ENCODE measurements at regions not wholly inside any gene's neighbourhood (a gene's known extent, or its start where the extent isn't known, plus 50 kb on each side); places are given as distances from the start of the nearest gene placed in this dataset.

- Histone ChIP-seq H3K9me3 (replicated peaks in 1 of 2; ENCODE audit: control insufficient read depth in 2 of 2, insufficient read depth in 1 of 2, low read depth in 1 of 2, low read length in 2 of 2) (no peaks in the 10 kb centered on the region), H2BK15ac (ENCODE audit: low read length) (no peak overlapping the region), H4K91ac (ENCODE audit: low read depth, low read length, poor library complexity) (no peak overlapping the region), H3K18ac (ENCODE audit: low read length) (no peak overlapping the region), H2BK120ac (ENCODE audit: low read depth, low read length) (no peak overlapping the region), H3K79me1 (ENCODE audit: low read depth, low read length) (no peaks in the 10 kb centered on the region), H3K27me3 (ENCODE audit: control insufficient read depth in 3 of 3, insufficient read depth in 3 of 3, low read depth in 1 of 3, low read length in 3 of 3) (peaks cover 0 to 17% (median 0%) of the 10 kb centered on the region in 3 experiments), H3K23ac (ENCODE audit: low read depth, low read length, poor library complexity) (no peak overlapping the region), H3K4me1 (ENCODE audit: control insufficient read depth in 2 of 2, insufficient read depth in 1 of 2, low read depth in 1 of 2, low read length in 2 of 2) (no peaks in the 10 kb centered on the region), H4K8ac (ENCODE audit: low read depth, low read length) (no peak overlapping the region), H3K9ac (ENCODE audit: low read depth, low read length, poor library complexity) (no peak overlapping the region), H2BK12ac (ENCODE audit: low read length) (no peak overlapping the region), H3K36me3 (replicated peaks in 1 of 2; ENCODE audit: control insufficient read depth in 2 of 2, insufficient read depth in 2 of 2, low read length in 2 of 2) (no peaks in the 10 kb centered on the region), H2BK5ac (ENCODE audit: low read length) (no peak overlapping the region), H3K14ac (ENCODE audit: low read length) (no peak overlapping the region), H3K4me3 (ENCODE audit: low read length in 2 of 2) (no peak overlapping the region), H3K4ac (ENCODE audit: low read length) (no peak overlapping the region), H2AFZ (ENCODE audit: low read length) (no peak overlapping the region), H2AK5ac (ENCODE audit: low read depth, low read length) (no peak overlapping the region), H3K27ac (replicated peaks; ENCODE audit: low read length) (no peak overlapping the region), H3K4me2 (ENCODE audit: insufficient read depth, low read length, poor library complexity, severe bottlenecking) (no peak overlapping the region)
- WGBS, 2 donors (ENCODE audit: extremely low coverage in 2 of 2, insufficient read length in 2 of 2, insufficient replicate concordance in 1 of 2), result no CpG with 5 or more reads among the region's 3 CpGs
- no peak for DNase-seq (ENCODE audit: low spot score)
Measured at GRCh38 chr5:61253547-61253946, 78.5 kb upstream of the ZSWIM6 start.

GRCh38 chr5:61254969-61255555 lies 77.0 kb upstream of the ZSWIM6 start:
- no peaks in the 10 kb centered on the region for H3K4me1 ChIP-seq (ENCODE audit: control insufficient read depth in 2 of 2, insufficient read depth in 1 of 2, low read depth in 1 of 2, low read length in 2 of 2)
- H2AK5ac ChIP-seq (ENCODE audit: low read depth, low read length), result no peak overlapping the region
- H3K18ac ChIP-seq (ENCODE audit: low read length), result no peak overlapping the region
- no peak overlapping the region for H3K4me3 ChIP-seq (ENCODE audit: low read length in 2 of 2)
- H2BK12ac ChIP-seq (ENCODE audit: low read length), result no peak overlapping the region
- H3K27ac ChIP-seq (replicated peaks; ENCODE audit: low read length), result no peak overlapping the region
- H3K9me3 ChIP-seq (replicated peaks in 1 of 2; ENCODE audit: control insufficient read depth in 2 of 2, insufficient read depth in 1 of 2, low read depth in 1 of 2, low read length in 2 of 2), result no peaks in the 10 kb centered on the region
- no peak overlapping the region for H3K23ac ChIP-seq (ENCODE audit: low read depth, low read length, poor library complexity)
- H3K4ac ChIP-seq (ENCODE audit: low read length), result no peak overlapping the region
- H3K79me1 ChIP-seq (ENCODE audit: low read depth, low read length), result no peaks in the 10 kb centered on the region
- no CpG with 5 or more reads among the region's 3 CpGs for WGBS, 2 donors (ENCODE audit: extremely low coverage in 2 of 2, insufficient read length in 2 of 2, insufficient replicate concordance in 1 of 2)
- no peak overlapping the region for H2BK120ac ChIP-seq (ENCODE audit: low read depth, low read length)
- no peaks in the 10 kb centered on the region for H3K36me3 ChIP-seq (replicated peaks in 1 of 2; ENCODE audit: control insufficient read depth in 2 of 2, insufficient read depth in 2 of 2, low read length in 2 of 2)
- H4K8ac ChIP-seq (ENCODE audit: low read depth, low read length), result no peak overlapping the region
- no peak for DNase-seq (ENCODE audit: low spot score)
- H2BK15ac ChIP-seq (ENCODE audit: low read length), result no peak overlapping the region
- no peak overlapping the region for H4K91ac ChIP-seq (ENCODE audit: low read depth, low read length, poor library complexity)
- H3K4me2 ChIP-seq (ENCODE audit: insufficient read depth, low read length, poor library complexity, severe bottlenecking), result no peak overlapping the region
- peaks cover 0 to 17% (median 0%) of the 10 kb centered on the region in 3 experiments for H3K27me3 ChIP-seq (ENCODE audit: control insufficient read depth in 3 of 3, insufficient read depth in 3 of 3, low read depth in 1 of 3, low read length in 3 of 3)
- no peak overlapping the region for H3K14ac ChIP-seq (ENCODE audit: low read length)
- H3K9ac ChIP-seq (ENCODE audit: low read depth, low read length, poor library complexity), result no peak overlapping the region
- H2AFZ ChIP-seq (ENCODE audit: low read length), result no peak overlapping the region
- H2BK5ac ChIP-seq (ENCODE audit: low read length), result no peak overlapping the region

- DNase-seq (ENCODE audit: low spot score), result no peak
- Histone ChIP-seq H3K27me3 (ENCODE audit: control insufficient read depth in 3 of 3, insufficient read depth in 3 of 3, low read depth in 1 of 3, low read length in 3 of 3) (peaks cover 0 to 17% (median 0%) of the 10 kb centered on the region in 3 experiments), H2BK12ac (ENCODE audit: low read length) (no peak overlapping the region), H2BK120ac (ENCODE audit: low read depth, low read length) (no peak overlapping the region), H3K4me2 (ENCODE audit: insufficient read depth, low read length, poor library complexity, severe bottlenecking) (no peak overlapping the region), H3K9me3 (replicated peaks in 1 of 2; ENCODE audit: control insufficient read depth in 2 of 2, insufficient read depth in 1 of 2, low read depth in 1 of 2, low read length in 2 of 2) (no peaks in the 10 kb centered on the region), H3K23ac (ENCODE audit: low read depth, low read length, poor library complexity) (no peak overlapping the region), H3K4me1 (ENCODE audit: control insufficient read depth in 2 of 2, insufficient read depth in 1 of 2, low read depth in 1 of 2, low read length in 2 of 2) (no peaks in the 10 kb centered on the region), H3K27ac (replicated peaks; ENCODE audit: low read length) (no peak overlapping the region), H3K9ac (ENCODE audit: low read depth, low read length, poor library complexity) (no peak overlapping the region), H3K79me1 (ENCODE audit: low read depth, low read length) (no peaks in the 10 kb centered on the region), H3K18ac (ENCODE audit: low read length) (no peak overlapping the region), H3K36me3 (replicated peaks in 1 of 2; ENCODE audit: control insufficient read depth in 2 of 2, insufficient read depth in 2 of 2, low read length in 2 of 2) (no peaks in the 10 kb centered on the region), H4K91ac (ENCODE audit: low read depth, low read length, poor library complexity) (no peak overlapping the region), H3K4me3 (ENCODE audit: low read length in 2 of 2) (no peak overlapping the region), H2AK5ac (ENCODE audit: low read depth, low read length) (no peak overlapping the region), H3K14ac (ENCODE audit: low read length) (no peak overlapping the region), H4K8ac (ENCODE audit: low read depth, low read length) (no peak overlapping the region), H3K4ac (ENCODE audit: low read length) (no peak overlapping the region), H2BK5ac (ENCODE audit: low read length) (no peak overlapping the region), H2BK15ac (ENCODE audit: low read length) (no peak overlapping the region), H2AFZ (ENCODE audit: low read length) (no peak overlapping the region)
- no CpG with 5 or more reads among the region's 1 CpG for WGBS, 2 donors (ENCODE audit: extremely low coverage in 2 of 2, insufficient read length in 2 of 2, insufficient replicate concordance in 1 of 2)
Measured at GRCh38 chr5:61256474-61256873, 75.6 kb upstream of the ZSWIM6 start.

DNA sequence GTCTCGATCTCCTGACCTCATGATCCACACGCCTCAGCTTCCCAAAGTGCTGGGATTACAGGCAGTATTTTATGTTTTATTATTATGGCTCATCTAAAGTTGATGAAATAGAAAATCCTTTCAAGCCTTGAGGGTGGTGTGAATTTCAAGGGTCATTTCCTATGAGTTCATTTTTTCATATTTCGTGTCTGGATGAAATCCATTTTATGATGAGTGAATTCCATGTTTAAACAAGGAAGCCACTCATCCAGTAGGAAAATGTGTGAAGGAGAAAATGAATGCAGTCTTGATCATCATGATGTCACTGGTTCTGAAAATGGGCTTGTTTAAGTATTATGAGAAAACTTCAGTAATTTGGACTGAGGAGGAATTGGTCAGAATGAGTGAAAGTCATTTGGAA lies 74.6 kb upstream of the ZSWIM6 start:
- Histone ChIP-seq H2BK15ac (ENCODE audit: low read length) (no peak overlapping the region), H3K4me2 (ENCODE audit: insufficient read depth, low read length, poor library complexity, severe bottlenecking) (no peak overlapping the region), H3K23ac (ENCODE audit: low read depth, low read length, poor library complexity) (no peak overlapping the region), H4K8ac (ENCODE audit: low read depth, low read length) (no peak overlapping the region), H3K4ac (ENCODE audit: low read length) (no peak overlapping the region), H3K9ac (ENCODE audit: low read depth, low read length, poor library complexity) (no peak overlapping the region), H2AFZ (ENCODE audit: low read length) (no peak overlapping the region), H3K4me3 (ENCODE audit: low read length in 2 of 2) (no peak overlapping the region), H3K36me3 (replicated peaks in 1 of 2; ENCODE audit: control insufficient read depth in 2 of 2, insufficient read depth in 2 of 2, low read length in 2 of 2) (no peaks in the 10 kb centered on the region), H2BK12ac (ENCODE audit: low read length) (no peak overlapping the region), H3K4me1 (ENCODE audit: control insufficient read depth in 2 of 2, insufficient read depth in 1 of 2, low read depth in 1 of 2, low read length in 2 of 2) (peaks cover 0 to 7% of the 10 kb centered on the region in 2 donors), H3K27ac (replicated peaks; ENCODE audit: low read length) (no peak overlapping the region), H3K27me3 (ENCODE audit: control insufficient read depth in 3 of 3, insufficient read depth in 3 of 3, low read depth in 1 of 3, low read length in 3 of 3) (peaks cover 0 to 17% (median 0%) of the 10 kb centered on the region in 3 experiments), H2BK120ac (ENCODE audit: low read depth, low read length) (no peak overlapping the region), H3K79me1 (ENCODE audit: low read depth, low read length) (no peaks in the 10 kb centered on the region), H2AK5ac (ENCODE audit: low read depth, low read length) (no peak overlapping the region), H3K18ac (ENCODE audit: low read length) (no peak overlapping the region), H2BK5ac (ENCODE audit: low read length) (no peak overlapping the region), H3K9me3 (replicated peaks in 1 of 2; ENCODE audit: control insufficient read depth in 2 of 2, insufficient read depth in 1 of 2, low read depth in 1 of 2, low read length in 2 of 2) (no peaks in the 10 kb centered on the region), H3K14ac (ENCODE audit: low read length) (no peak overlapping the region), H4K91ac (ENCODE audit: low read depth, low read length, poor library complexity) (no peak overlapping the region)
- no CpG with 5 or more reads among the region's 3 CpGs for WGBS, 2 donors (ENCODE audit: extremely low coverage in 2 of 2, insufficient read length in 2 of 2, insufficient replicate concordance in 1 of 2)
- DNase-seq (ENCODE audit: low spot score), result no peak

Data from neuronal stem cell (in vitro differentiated cells).